ENCODE measurements at regions not wholly inside any gene's neighbourhood (a gene's known extent, or its start where the extent isn't known, plus 50 kb on each side); places are given as distances from the start of the nearest gene placed in this dataset.

- DNase-seq: no peak
- Mint-ChIP-seq H3K27ac (no peak overlapping the region), H3K9me3 (peaks cover 0 to 2% (median 0%) of the 10 kb centered on the region in 7 donors), H3K36me3 (no peaks in the 10 kb centered on the region), H3K4me3 (no peak overlapping the region), H3K4me1 (no peaks in the 10 kb centered on the region), H3K27me3 (peaks cover 9% of the 10 kb centered on the region)
- Histone ChIP-seq H3K4me1 (ENCODE audit: control insufficient read depth, insufficient read depth, low read length, poor library complexity, severe bottlenecking) (no peaks in the 10 kb centered on the region), H3K27me3 (ENCODE audit: control insufficient read depth, insufficient read depth, low read length) (peaks cover 5% of the 10 kb centered on the region), H3K9me3 (ENCODE audit: control insufficient read depth in 2 of 2, low read length in 2 of 2) (no peaks in the 10 kb centered on the region), H3K27ac (ENCODE audit: insufficient read depth, low read length, poor library complexity, severe bottlenecking) (no peak overlapping the region), H3K36me3 (ENCODE audit: control insufficient read depth, insufficient read depth, low read length) (no peaks in the 10 kb centered on the region), H3K4me3 (ENCODE audit: low read depth, low read length) (no peak overlapping the region)
- no peak for ATAC-seq (ENCODE audit: low read depth in 2 of 2)
Observed at GRCh38 chr4:143083756-143084472, 100.8 kb upstream of the USP38 start.

- Histone ChIP-seq H3K27me3 (ENCODE audit: control insufficient read depth, insufficient read depth, low read length) (peaks cover 5% of the 10 kb centered on the region), H3K27ac (ENCODE audit: insufficient read depth, low read length, poor library complexity, severe bottlenecking) (no peak overlapping the region), H3K4me3 (ENCODE audit: low read depth, low read length) (no peak overlapping the region), H3K4me1 (ENCODE audit: control insufficient read depth, insufficient read depth, low read length, poor library complexity, severe bottlenecking) (no peaks in the 10 kb centered on the region), H3K36me3 (ENCODE audit: control insufficient read depth, insufficient read depth, low read length) (no peaks in the 10 kb centered on the region), H3K9me3 (ENCODE audit: control insufficient read depth in 2 of 2, low read length in 2 of 2) (no peaks in the 10 kb centered on the region)
- Mint-ChIP-seq H3K4me1 (no peaks in the 10 kb centered on the region), H3K27me3 (peaks cover 13% of the 10 kb centered on the region), H3K36me3 (no peaks in the 10 kb centered on the region), H3K27ac (no peak overlapping the region), H3K4me3 (no peak overlapping the region), H3K9me3 (peaks cover 0 to under 1% (median 0%) of the 10 kb centered on the region in 7 donors)
- DNase-seq (no peak), ATAC-seq (ENCODE audit: low read depth in 2 of 2) (no peak)
Observed at GRCh38 chr4:143084566-143084965, 100.2 kb upstream of the USP38 start.

GRCh38 chr4:143085224-143085623 is 99.5 kb upstream of the USP38 start:
- Histone ChIP-seq H3K27ac (ENCODE audit: insufficient read depth, low read length, poor library complexity, severe bottlenecking) (no peak overlapping the region), H3K36me3 (ENCODE audit: control insufficient read depth, insufficient read depth, low read length) (no peaks in the 10 kb centered on the region), H3K9me3 (ENCODE audit: control insufficient read depth in 2 of 2, low read length in 2 of 2) (no peaks in the 10 kb centered on the region), H3K4me1 (ENCODE audit: control insufficient read depth, insufficient read depth, low read length, poor library complexity, severe bottlenecking) (no peaks in the 10 kb centered on the region), H3K4me3 (ENCODE audit: low read depth, low read length) (no peak overlapping the region), H3K27me3 (ENCODE audit: control insufficient read depth, insufficient read depth, low read length) (peaks cover 5% of the 10 kb centered on the region)
- no peak overlapping the region for H3K27ac Mint-ChIP-seq
- no peak overlapping the region for H3K4me3 Mint-ChIP-seq
- DNase-seq: no peak
- ATAC-seq (ENCODE audit: low read depth in 2 of 2): no peak
- H3K36me3 Mint-ChIP-seq: no peaks in the 10 kb centered on the region
- H3K9me3 Mint-ChIP-seq: no peaks in the 10 kb centered on the region
- peaks cover 9% of the 10 kb centered on the region for H3K27me3 Mint-ChIP-seq
- no peaks in the 10 kb centered on the region for H3K4me1 Mint-ChIP-seq

GRCh38 chr4:143085659-143086058 is 99.1 kb upstream of the USP38 start:
- Mint-ChIP-seq H3K9me3 (no peaks in the 10 kb centered on the region), H3K4me1 (no peaks in the 10 kb centered on the region), H3K4me3 (no peak overlapping the region), H3K27me3 (peaks cover 9% of the 10 kb centered on the region), H3K27ac (no peak overlapping the region), H3K36me3 (no peaks in the 10 kb centered on the region)
- H3K27me3 ChIP-seq (ENCODE audit: control insufficient read depth, insufficient read depth, low read length): peaks cover 5% of the 10 kb centered on the region
- no peak overlapping the region for H3K4me3 ChIP-seq (ENCODE audit: low read depth, low read length)
- H3K27ac ChIP-seq (ENCODE audit: insufficient read depth, low read length, poor library complexity, severe bottlenecking): no peak overlapping the region
- no peaks in the 10 kb centered on the region for H3K36me3 ChIP-seq (ENCODE audit: control insufficient read depth, insufficient read depth, low read length)
- DNase-seq: no peak
- H3K9me3 ChIP-seq (ENCODE audit: control insufficient read depth in 2 of 2, low read length in 2 of 2): no peaks in the 10 kb centered on the region
- no peak for ATAC-seq (ENCODE audit: low read depth in 2 of 2)
- no peaks in the 10 kb centered on the region for H3K4me1 ChIP-seq (ENCODE audit: control insufficient read depth, insufficient read depth, low read length, poor library complexity, severe bottlenecking)

GRCh38 chr4:143089291-143089690 is 95.4 kb upstream of the USP38 start:
- no peak for ATAC-seq (ENCODE audit: low read depth in 2 of 2)
- Mint-ChIP-seq H3K36me3 (no peaks in the 10 kb centered on the region), H3K4me3 (no peak overlapping the region), H3K27ac (no peak overlapping the region), H3K27me3 (peaks cover 9% of the 10 kb centered on the region), H3K4me1 (no peaks in the 10 kb centered on the region), H3K9me3 (no peaks in the 10 kb centered on the region)
- no peak overlapping the region for H3K27ac ChIP-seq (ENCODE audit: insufficient read depth, low read length, poor library complexity, severe bottlenecking)
- no peaks in the 10 kb centered on the region for H3K36me3 ChIP-seq (ENCODE audit: control insufficient read depth, insufficient read depth, low read length)
- no peaks in the 10 kb centered on the region for H3K27me3 ChIP-seq (ENCODE audit: control insufficient read depth, insufficient read depth, low read length)
- no peak overlapping the region for H3K4me3 ChIP-seq (ENCODE audit: low read depth, low read length)
- DNase-seq: no peak
- H3K4me1 ChIP-seq (ENCODE audit: control insufficient read depth, insufficient read depth, low read length, poor library complexity, severe bottlenecking): no peaks in the 10 kb centered on the region
- no peaks in the 10 kb centered on the region for H3K9me3 ChIP-seq (ENCODE audit: control insufficient read depth in 2 of 2, low read length in 2 of 2)

DNA sequence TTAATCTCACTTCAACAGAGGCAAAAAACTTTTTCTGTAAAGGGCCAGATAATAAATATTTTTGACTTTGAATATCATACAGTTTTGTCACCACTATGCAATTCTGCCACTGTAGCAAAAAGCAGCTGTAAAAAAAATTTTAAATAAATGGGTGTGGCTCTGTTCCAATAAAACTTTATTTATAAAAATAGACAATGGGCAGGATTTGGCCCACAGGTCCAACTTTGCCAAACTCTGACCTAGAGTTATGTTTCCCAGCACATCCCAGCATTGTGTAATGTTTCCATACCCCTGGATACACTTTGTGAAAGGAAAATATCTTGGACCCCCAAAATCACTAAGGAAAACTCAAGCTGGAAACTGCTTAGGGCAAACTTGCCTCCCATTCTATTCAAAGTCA is 94.9 kb upstream of the USP38 start:
- Mint-ChIP-seq H3K4me3 (no peak overlapping the region), H3K9me3 (no peaks in the 10 kb centered on the region), H3K27ac (no peak overlapping the region), H3K4me1 (no peaks in the 10 kb centered on the region), H3K36me3 (no peaks in the 10 kb centered on the region), H3K27me3 (peaks cover 9% of the 10 kb centered on the region)
- Histone ChIP-seq H3K27me3 (ENCODE audit: control insufficient read depth, insufficient read depth, low read length) (no peaks in the 10 kb centered on the region), H3K27ac (ENCODE audit: insufficient read depth, low read length, poor library complexity, severe bottlenecking) (no peak overlapping the region), H3K36me3 (ENCODE audit: control insufficient read depth, insufficient read depth, low read length) (no peaks in the 10 kb centered on the region), H3K9me3 (ENCODE audit: control insufficient read depth in 2 of 2, low read length in 2 of 2) (no peaks in the 10 kb centered on the region), H3K4me3 (ENCODE audit: low read depth, low read length) (no peak overlapping the region), H3K4me1 (ENCODE audit: control insufficient read depth, insufficient read depth, low read length, poor library complexity, severe bottlenecking) (no peaks in the 10 kb centered on the region)
- DNase-seq (no peak), ATAC-seq (ENCODE audit: low read depth in 2 of 2) (no peak)

- H3K36me3 ChIP-seq (ENCODE audit: control insufficient read depth, insufficient read depth, low read length): no peaks in the 10 kb centered on the region
- DNase-seq (no peak), ATAC-seq (ENCODE audit: low read depth in 2 of 2) (no peak)
- no peak overlapping the region for H3K27ac ChIP-seq (ENCODE audit: insufficient read depth, low read length, poor library complexity, severe bottlenecking)
- H3K4me3 ChIP-seq (ENCODE audit: low read depth, low read length): no peak overlapping the region
- no peaks in the 10 kb centered on the region for H3K4me1 ChIP-seq (ENCODE audit: control insufficient read depth, insufficient read depth, low read length, poor library complexity, severe bottlenecking)
- no peaks in the 10 kb centered on the region for H3K36me3 Mint-ChIP-seq
- no peak overlapping the region for H3K4me3 Mint-ChIP-seq
- H3K9me3 Mint-ChIP-seq: no peaks in the 10 kb centered on the region
- H3K27me3 ChIP-seq (ENCODE audit: control insufficient read depth, insufficient read depth, low read length): no peaks in the 10 kb centered on the region
- no peak overlapping the region for H3K27ac Mint-ChIP-seq
- no peaks in the 10 kb centered on the region for H3K9me3 ChIP-seq (ENCODE audit: control insufficient read depth in 2 of 2, low read length in 2 of 2)
- H3K27me3 Mint-ChIP-seq: peaks cover 8% of the 10 kb centered on the region
- H3K4me1 Mint-ChIP-seq: no peaks in the 10 kb centered on the region
Observed at GRCh38 chr4:143091862-143092261, 92.9 kb upstream of the USP38 start.

DNA sequence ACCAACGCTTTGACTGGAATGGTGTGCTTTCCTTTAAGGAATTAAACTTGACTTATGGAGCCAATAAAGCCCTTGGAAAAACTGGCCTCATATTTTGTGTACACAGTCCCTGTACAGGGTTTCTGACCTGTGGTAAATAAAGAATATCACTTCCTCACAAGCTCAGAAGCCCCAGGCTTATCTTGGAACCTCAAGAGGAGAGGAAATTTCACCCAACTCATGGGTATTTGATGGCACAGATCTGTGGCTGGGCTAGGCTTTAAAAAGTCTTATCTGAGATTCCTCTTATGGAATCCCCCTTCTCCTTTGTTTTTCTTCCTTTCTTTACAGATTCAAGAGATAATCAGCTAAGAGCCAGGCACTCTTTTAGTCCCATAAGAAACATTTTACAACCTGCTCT is 89.3 kb upstream of the USP38 start:
- Mint-ChIP-seq H3K27ac (no peak overlapping the region), H3K9me3 (no peaks in the 10 kb centered on the region), H3K36me3 (no peaks in the 10 kb centered on the region), H3K4me1 (no peaks in the 10 kb centered on the region), H3K4me3 (no peak overlapping the region), H3K27me3 (no peaks in the 10 kb centered on the region)
- H3K27me3 ChIP-seq (ENCODE audit: control insufficient read depth, insufficient read depth, low read length): no peaks in the 10 kb centered on the region
- no peaks in the 10 kb centered on the region for H3K9me3 ChIP-seq (ENCODE audit: control insufficient read depth in 2 of 2, low read length in 2 of 2)
- H3K36me3 ChIP-seq (ENCODE audit: control insufficient read depth, insufficient read depth, low read length): no peaks in the 10 kb centered on the region
- H3K4me1 ChIP-seq (ENCODE audit: control insufficient read depth, insufficient read depth, low read length, poor library complexity, severe bottlenecking): no peaks in the 10 kb centered on the region
- no peak for DNase-seq
- no peak overlapping the region for H3K27ac ChIP-seq (ENCODE audit: insufficient read depth, low read length, poor library complexity, severe bottlenecking)
- ATAC-seq (ENCODE audit: low read depth in 2 of 2): no peak
- no peak overlapping the region for H3K4me3 ChIP-seq (ENCODE audit: low read depth, low read length)

Measured in CD4-positive, CD25-positive, alpha-beta regulatory T cell (primary cell).